Testis (tissue), 2 donors: ENCODE measurements at regions not wholly inside any gene's neighbourhood (a gene's known extent, or its start where the extent isn't known, plus 50 kb on each side); places are given as distances from the start of the nearest gene placed in this dataset.

Source experiments
- DNase-seq: peaks from one replicate; pipeline ENCODE4 v3.0.0-alpha.2; 2019
- H3K27ac ChIP-seq, 2 donors: fragments of 200-600 bp; sonication (generic); one replicate each; pipeline ENCODE4 v1.5.1; 2019
- H3K27me3 ChIP-seq: fragments of 200-600 bp; sonication (generic); one replicate; pipeline ENCODE4 v1.5.1; 2019
- H3K36me3 ChIP-seq: fragments of 200-600 bp; sonication (generic); one replicate; pipeline ENCODE4 v1.5.1; 2017; ENCODE audit warnings: low read depth; ENCODE audit errors: missing control alignments
- H3K4me1 ChIP-seq: fragments of 200-600 bp; sonication (generic); one replicate; pipeline ENCODE4 v1.5.1; 2019
- H3K4me3 ChIP-seq, 2 donors: fragments of 200-600 bp; sonication (generic); one replicate each; pipeline ENCODE4 v1.5.1; 2017 to 2019
- H3K9me3 ChIP-seq: fragments of 200-600 bp; sonication (generic); one replicate; pipeline ENCODE4 v1.5.1; 2017
- CTCF ChIP-seq, 3 experiments: fragments of 450-650 bp in 2 of 3; fragments of 200-600 bp in 1 of 3; sonication (generic) in 1 of 3; IDR thresholded peaks; one replicate each; pipeline ENCODE4 v1.5.1; 2016 to 2019; ENCODE audit warnings: antibody characterized with exemption in 3 of 3, mild to moderate bottlenecking in 2 of 3, moderate library complexity in 1 of 3
- POLR2A ChIP-seq: fragments of 450-650 bp; IDR thresholded peaks from one replicate; pipeline ENCODE4 v1.6.1; 2017; ENCODE audit warnings: antibody characterized with exemption, mild to moderate bottlenecking, moderate library complexity
- WGBS, 2 donors: methylation state at CpG; one replicate each; pipeline ENCODE4 v1.1.5; 2018; 5-methylcytosine and 5-hydroxymethylcytosine counted together
- intact Hi-C: fragments of 100-400 bp; cut with DNase I; formaldehyde crosslinking; loops from one replicate; pipeline ENCODE4 v1.15.1; 2023; ENCODE audit warnings: low total_unique reads

GRCh38 chr2:107276034-107276433, 390.1 kb upstream of the ST6GAL2 start:
- H3K4me1 ChIP-seq, result no peaks in the 10 kb centered on the region
- no peaks in the 10 kb centered on the region for H3K27me3 ChIP-seq
- DNase-seq, result no peak
- no peaks in the 10 kb centered on the region for H3K36me3 ChIP-seq
- H3K4me3 ChIP-seq, result no peak overlapping the region
- H3K27ac ChIP-seq, result no peak overlapping the region
- no peak for TF ChIP-seq CTCF (IDR thresholded peaks at IDR 0.05)
- TF ChIP-seq POLR2A, result no peak
- no peaks in the 10 kb centered on the region for H3K9me3 ChIP-seq
- intact Hi-C loops, result no loop called here
- WGBS, 2 donors, result 85 to 88% methylated on average over 2 of the region's 2 CpGs

- no peak for TF ChIP-seq POLR2A
- no peak for TF ChIP-seq CTCF (IDR thresholded peaks at IDR 0.05)
- no peaks in the 10 kb centered on the region for H3K9me3 ChIP-seq
- no peaks in the 10 kb centered on the region for H3K4me1 ChIP-seq
- no peaks in the 10 kb centered on the region for H3K36me3 ChIP-seq
- WGBS, 2 donors, result 92 to 97% methylated on average over 1 of the region's 1 CpG
- H3K4me3 ChIP-seq, result no peak overlapping the region
- H3K27me3 ChIP-seq, result no peaks in the 10 kb centered on the region
- no peak for DNase-seq
- H3K27ac ChIP-seq, result no peak overlapping the region
- intact Hi-C loops, result no loop called here
Measured at GRCh38 chr2:107278672-107279071, 392.7 kb upstream of the ST6GAL2 start.

- no peaks in the 10 kb centered on the region for H3K27me3 ChIP-seq
Measured at GRCh38 chr2:107281637-107282036, 395.7 kb upstream of the ST6GAL2 start.

GRCh38 chr2:107282135-107282534, 396.2 kb upstream of the ST6GAL2 start:
- Histone ChIP-seq H3K36me3 (no peaks in the 10 kb centered on the region), H3K27ac (no peak overlapping the region), H3K27me3 (no peaks in the 10 kb centered on the region), H3K9me3 (no peaks in the 10 kb centered on the region), H3K4me1 (no peaks in the 10 kb centered on the region), H3K4me3 (no peak overlapping the region)
- DNase-seq, result no peak
- intact Hi-C loops, result no loop called here
- TF ChIP-seq POLR2A, result no peak
- TF ChIP-seq CTCF (IDR thresholded peaks at IDR 0.05), result no peak

More at GRCh38 chr2:107281637-107282036, 395.7 kb upstream of the ST6GAL2 start:
- no peaks in the 10 kb centered on the region for H3K36me3 ChIP-seq
- no peak overlapping the region for H3K4me3 ChIP-seq
- no peaks in the 10 kb centered on the region for H3K4me1 ChIP-seq
- H3K27ac ChIP-seq, result no peak overlapping the region
- no peaks in the 10 kb centered on the region for H3K9me3 ChIP-seq
- intact Hi-C loops, result no loop called here
- no peak for TF ChIP-seq POLR2A
- no peak for TF ChIP-seq CTCF (IDR thresholded peaks at IDR 0.05)
- 48 to 50% methylated on average over 1 of the region's 1 CpG for WGBS, 2 donors
- DNase-seq, result no peak

- TF ChIP-seq POLR2A (no peak), CTCF (IDR thresholded peaks at IDR 0.05) (no peak)
- intact Hi-C loops, result no loop called here
- DNase-seq, result no peak
- H3K9me3 ChIP-seq, result no peaks in the 10 kb centered on the region
- no peaks in the 10 kb centered on the region for H3K4me1 ChIP-seq
- H3K4me3 ChIP-seq, result no peak overlapping the region
- H3K27me3 ChIP-seq, result no peaks in the 10 kb centered on the region
- 87 to 94% methylated on average over 3 of the region's 3 CpGs for WGBS, 2 donors
- no peak overlapping the region for H3K27ac ChIP-seq
- H3K36me3 ChIP-seq, result no peaks in the 10 kb centered on the region
Measured at GRCh38 chr2:107285621-107286299, 399.8 kb upstream of the ST6GAL2 start.
